DOHH2 (cell line): ENCODE measurements at regions not wholly inside any gene's neighbourhood (a gene's known extent, or its start where the extent isn't known, plus 50 kb on each side); places are given as distances from the start of the nearest gene placed in this dataset.

Source experiments
- CTCF ChIP-seq: fragments of 200-600 bp; sonication (generic); IDR thresholded peaks from one replicate; pipeline ENCODE4 v1.5.1; 2014; ENCODE audit warnings: antibody characterized with exemption, mild to moderate bottlenecking, low read depth, low read length; ENCODE audit not compliant: poor library complexity, severe bottlenecking
- EZH2phosphoT487 ChIP-seq: fragments of 200-600 bp; sonication (generic); IDR thresholded peaks from 2 replicates; pipeline ENCODE4 v1.6.1; 2017; ENCODE audit warnings: borderline replicate concordance, mild to moderate bottlenecking, antibody characterized with exemption, low read length, moderate library complexity, mixed read lengths

- no peak for TF ChIP-seq CTCF
- no peak for TF ChIP-seq EZH2phosphoT487
These were observed 89.6 kb downstream of the DDX1 start for GRCh38 chr2:15681089-15681885.
